GM21786 (cell line): ENCODE measurements at regions not wholly inside any gene's neighbourhood (a gene's known extent, or its start where the extent isn't known, plus 50 kb on each side); places are given as distances from the start of the nearest gene placed in this dataset.
"Not testable (repeated sequence)": the region's sequence is repeated elsewhere in the genome, so short reads cannot be mapped to it uniquely, and the experiment has no call there.

Experiments used
- ATAC-seq: cut with Tn5 transposase; IDR thresholded peaks from one replicate; pipeline ENCODE4 v1.9.1; 2021; ENCODE audit not compliant: unreplicated experiment

- no peak for ATAC-seq
These were observed 133.1 kb upstream of the PELI1 start for GRCh38 chr2:64277101-64277849.

- not testable (repeated sequence) for ATAC-seq
These were observed 136.6 kb upstream of the PELI1 start for GRCh38 chr2:64280812-64281211.

DNA sequence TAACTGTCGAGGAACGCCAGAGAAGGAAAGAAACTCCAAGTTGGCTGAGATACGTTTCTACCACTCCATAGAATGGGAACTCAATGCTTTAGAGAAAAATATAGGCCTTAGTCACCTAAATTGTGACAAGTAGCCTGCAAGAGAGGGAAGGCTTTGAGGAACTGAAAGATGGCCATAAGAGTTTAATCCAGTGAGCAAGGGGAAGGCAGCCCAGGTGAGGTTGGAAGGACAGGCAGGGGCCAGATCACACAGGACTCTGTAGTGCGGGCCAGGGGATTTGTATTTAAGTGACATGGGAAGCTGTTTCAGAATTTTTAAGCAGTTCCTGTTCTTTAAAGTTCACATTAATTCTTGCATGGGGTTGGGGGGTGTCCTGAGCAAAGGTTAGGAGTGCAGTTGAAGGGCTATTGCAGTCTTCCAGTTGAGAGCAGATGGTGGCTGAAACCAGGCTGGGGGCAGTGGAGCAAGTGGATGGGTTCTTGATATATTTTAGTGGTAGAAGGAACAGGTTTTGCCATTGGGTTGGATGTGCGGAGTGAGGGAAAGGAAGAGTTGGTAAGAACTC is 138.9 kb upstream of the PELI1 start:
- peak; percentile 11 for ATAC-seq

DNA sequence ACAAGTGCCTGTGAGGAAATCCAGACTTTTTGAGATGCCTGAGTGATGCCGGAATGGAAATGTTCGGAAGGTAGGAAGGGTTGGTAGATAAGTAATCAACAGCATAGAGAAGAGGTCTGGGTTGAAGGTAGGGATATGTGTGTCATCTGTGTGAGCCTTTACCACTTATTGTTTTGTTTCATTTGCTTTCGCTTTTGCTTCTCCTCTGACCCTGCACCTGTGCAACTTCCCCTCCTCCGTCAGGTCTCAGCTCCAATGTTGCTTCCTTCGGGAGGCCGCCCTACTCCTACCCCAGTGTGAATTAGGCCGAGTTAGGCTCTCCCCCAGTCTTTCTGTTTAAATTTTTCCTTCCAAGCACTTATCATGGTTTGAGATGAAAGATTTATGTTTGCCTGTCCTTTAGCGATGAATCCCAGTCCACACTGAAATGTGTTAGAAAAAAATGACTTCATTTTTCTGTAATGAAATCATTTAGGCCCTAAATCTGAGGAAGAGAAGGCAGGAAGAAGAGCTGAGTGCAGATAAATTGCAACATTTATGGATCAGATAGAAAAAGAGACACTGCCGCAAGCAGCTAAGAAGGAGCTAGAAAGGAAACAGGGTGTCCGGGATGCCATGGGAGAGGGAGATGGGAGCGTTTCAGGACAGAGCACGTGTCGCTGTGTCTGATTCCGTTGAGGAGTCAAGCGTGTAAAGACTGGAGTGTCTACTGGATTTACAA is 139.6 kb upstream of the PELI1 start:
- ATAC-seq: peak; percentile 90

GRCh38 chr2:64284751-64285150 is 140.5 kb upstream of the PELI1 start:
- no peak for ATAC-seq

DNA sequence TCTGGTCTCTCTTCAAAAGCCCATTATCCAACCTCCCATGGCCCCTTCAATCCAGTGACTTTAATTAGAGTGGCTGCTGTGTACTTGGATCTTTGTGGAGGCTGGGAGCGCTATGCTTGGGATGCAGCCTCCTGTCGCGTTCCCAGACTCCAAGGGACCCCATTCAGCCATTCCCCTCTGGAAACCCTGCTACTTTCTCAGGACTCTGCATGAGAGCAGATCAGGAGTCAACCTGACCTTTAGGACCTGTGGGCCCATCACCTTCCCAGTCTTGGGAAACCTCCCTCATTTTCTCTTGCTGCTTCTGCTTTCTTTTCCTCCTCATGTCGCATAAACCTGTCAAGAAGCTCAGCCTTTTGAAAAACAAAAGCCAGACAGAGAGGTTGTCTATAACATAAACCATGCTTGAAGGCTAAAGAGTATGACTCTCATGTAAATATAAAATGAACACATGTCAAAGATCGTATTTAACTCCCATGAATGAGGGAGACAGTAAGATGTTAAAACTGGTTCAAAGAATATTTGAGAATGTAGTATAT is 143.1 kb upstream of the PELI1 start:
- ATAC-seq: no peak

- no peak for ATAC-seq
These were observed 144.3 kb upstream of the PELI1 start for GRCh38 chr2:64288321-64289193.

DNA sequence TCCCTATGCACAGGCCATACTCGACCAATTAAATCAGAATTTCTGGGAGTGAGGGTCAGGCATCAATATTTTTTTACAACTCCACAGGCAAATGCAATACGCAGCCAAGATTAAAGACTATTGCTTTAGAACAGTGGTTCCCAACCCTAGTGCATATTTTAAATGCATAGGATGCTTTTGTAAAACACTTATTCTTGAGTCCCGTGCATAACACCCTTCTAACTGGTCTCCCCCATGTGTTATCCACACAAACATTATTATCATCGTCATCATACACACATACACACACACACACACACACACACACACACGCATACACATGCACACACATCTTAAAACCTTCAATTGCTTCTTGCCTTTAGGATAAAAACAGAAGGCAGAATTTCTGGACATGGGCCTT is 145.0 kb upstream of the PELI1 start:
- no peak for ATAC-seq

DNA sequence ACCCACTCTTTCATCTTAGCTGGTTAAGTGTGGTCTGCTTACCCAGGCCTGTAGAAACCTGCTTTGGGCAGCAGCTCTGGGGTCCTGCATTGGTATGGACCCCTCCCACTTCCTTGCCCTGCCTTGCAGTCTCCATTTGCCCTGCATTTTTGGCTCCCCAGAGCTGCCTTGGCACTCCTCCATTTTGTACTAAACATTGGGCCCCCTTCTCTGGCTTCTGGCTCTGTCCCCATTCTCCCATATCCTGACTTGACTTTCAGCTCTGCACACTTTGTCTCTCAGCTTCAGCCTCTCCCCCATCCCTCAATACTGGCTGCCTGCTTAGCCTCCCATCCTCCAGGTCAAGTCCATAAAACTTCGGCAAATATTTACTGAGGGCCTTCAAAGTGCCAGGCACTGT is 145.5 kb upstream of the PELI1 start:
- no peak for ATAC-seq

GRCh38 chr2:64291181-64291580 is 147.0 kb upstream of the PELI1 start:
- ATAC-seq: no peak

DNA sequence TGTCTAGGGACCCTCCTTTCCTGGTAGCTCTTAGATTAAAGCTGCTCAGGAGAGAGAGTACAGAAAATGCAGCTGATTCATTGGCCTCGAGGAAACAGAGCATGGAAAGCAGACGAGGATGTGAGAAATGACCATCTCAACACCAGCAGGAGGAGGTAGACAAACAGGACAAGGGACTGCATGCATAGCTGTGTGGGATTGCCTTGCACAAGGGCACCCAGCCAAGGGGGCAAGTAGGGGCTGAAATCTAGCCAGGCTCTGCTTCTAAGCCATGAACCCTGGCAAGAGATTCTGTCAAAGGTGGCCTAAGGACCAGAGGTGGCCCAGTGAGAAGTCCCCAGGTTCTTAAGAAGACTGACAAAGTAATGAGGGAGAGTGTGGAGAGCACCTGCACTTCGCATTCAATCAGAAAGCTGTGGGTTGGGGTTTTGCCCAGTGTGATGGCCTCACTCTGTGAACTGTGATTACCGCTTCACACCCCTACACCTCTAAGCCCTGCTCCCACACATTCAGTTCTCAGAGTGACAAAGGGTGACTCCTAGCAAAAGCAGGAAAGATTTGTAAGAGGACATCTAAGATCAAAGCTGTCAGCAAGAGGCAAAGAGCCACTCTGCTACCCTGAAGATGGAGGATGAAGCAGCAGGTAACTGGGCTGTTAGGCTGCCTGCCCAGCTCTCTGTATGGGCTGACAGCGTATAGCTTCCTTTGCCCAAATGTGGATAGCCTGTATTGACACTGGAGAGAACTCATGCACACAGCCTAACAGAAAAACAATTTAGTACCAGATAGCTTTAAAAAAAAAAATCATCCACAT is 151.3 kb upstream of the PELI1 start:
- ATAC-seq: peak; percentile 75

DNA sequence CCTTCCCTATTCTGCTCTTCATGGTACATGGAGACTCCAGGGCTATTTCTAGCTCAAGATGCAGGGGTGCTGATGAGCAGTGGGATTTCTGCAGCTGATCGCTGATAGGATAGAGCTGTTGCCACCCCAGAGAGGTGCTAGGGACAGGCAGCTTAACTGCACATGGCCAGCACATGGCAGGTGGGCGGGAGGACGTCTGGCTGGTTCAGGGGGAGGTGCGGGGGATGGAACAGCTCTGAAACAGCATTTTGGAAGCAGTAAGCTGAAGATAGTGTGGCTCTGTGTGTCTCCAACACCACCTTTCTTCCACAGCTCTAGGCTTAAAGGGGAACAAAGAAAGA is 151.9 kb upstream of the PELI1 start:
- no peak for ATAC-seq

DNA sequence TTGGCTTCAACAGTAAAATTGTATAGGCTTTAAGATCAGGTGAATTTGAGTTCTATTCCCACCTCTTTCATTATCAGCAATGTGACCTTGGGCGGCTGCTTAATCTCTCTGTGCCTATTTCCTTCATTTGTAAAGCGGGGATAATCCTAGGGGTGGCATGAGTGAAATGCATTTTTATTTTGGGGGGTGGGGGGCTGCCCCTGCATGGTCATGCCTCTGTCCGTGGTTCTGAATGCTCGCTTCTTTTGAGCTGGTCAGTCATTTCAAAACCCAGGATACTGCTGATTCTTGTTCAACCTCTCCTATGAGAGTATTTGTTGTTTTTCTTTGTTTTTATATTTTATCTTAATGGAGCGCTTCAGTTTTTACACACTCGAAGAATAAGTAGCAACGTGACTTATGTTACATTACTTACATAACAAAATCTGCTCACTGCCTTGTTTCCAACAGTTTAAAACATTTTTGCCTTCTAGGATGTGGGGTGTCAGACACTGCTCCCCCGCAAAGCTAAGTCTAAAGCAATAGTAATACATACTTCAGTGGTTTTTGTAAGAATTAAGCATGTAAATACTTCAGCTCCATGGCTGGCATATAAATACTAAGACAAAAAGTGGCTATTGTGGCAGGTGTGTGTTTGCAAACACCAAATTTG is 152.6 kb upstream of the PELI1 start:
- ATAC-seq: no peak

DNA sequence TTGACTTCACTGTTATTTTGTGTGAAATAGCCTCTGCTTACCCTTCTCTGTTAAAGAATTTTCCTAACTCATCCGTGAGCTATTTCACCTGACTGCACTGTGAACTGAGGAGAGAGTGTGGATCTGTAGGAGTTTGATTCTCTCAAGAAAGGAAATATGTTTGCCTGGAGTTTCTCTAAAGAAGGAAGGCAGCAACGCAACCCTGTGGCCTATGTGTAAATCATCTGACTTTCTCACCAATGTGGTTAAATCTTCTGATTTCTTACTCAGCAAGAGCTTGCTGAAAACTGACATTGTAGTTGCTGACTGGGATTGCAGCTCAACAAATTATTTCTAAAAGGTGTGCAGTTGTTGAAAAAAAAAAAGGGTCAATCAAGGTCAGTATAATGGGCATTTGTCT is 153.9 kb upstream of the PELI1 start:
- no peak for ATAC-seq

- ATAC-seq: no peak
These were observed 153.9 kb upstream of the LGALSL start for GRCh38 chr2:64300066-64300465.

DNA sequence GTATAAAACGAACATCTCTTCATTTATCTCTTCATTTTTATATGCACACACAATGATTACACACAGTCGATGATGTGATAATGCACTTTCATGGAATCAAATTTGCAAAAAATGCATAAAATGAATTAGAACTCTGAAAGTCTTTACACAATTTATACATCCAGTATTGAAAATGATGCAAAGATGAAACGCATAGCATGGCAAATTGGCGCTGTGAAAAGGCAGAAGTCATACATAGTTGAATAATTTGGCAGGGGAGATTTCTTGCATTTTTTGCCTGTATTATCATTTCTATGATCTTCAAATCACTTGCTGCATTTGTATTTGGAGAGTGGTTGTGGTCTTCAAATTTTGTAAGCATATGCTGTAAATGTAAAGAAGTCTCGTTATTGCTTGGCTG is 150.7 kb upstream of the LGALSL start:
- no peak for ATAC-seq

DNA sequence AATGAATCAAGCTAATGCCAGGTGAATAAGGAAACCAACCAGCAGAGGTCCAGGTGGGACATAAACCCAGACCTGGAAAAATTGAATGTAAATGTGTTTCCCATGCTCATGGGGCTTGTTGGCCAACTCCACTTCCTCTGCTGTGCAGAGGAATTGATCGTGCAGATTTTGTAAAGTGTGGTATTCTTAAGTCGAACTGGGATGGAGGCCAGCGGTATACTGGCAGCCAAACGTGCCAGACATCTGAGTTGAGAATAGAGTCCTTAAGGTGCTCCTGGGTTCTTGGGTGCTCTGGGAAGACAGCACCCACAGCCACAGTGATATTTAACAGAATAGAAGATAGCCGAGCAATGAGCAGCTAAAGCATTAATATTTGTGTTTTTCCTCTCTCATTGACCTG is 146.5 kb upstream of the LGALSL start:
- ATAC-seq: no peak

DNA sequence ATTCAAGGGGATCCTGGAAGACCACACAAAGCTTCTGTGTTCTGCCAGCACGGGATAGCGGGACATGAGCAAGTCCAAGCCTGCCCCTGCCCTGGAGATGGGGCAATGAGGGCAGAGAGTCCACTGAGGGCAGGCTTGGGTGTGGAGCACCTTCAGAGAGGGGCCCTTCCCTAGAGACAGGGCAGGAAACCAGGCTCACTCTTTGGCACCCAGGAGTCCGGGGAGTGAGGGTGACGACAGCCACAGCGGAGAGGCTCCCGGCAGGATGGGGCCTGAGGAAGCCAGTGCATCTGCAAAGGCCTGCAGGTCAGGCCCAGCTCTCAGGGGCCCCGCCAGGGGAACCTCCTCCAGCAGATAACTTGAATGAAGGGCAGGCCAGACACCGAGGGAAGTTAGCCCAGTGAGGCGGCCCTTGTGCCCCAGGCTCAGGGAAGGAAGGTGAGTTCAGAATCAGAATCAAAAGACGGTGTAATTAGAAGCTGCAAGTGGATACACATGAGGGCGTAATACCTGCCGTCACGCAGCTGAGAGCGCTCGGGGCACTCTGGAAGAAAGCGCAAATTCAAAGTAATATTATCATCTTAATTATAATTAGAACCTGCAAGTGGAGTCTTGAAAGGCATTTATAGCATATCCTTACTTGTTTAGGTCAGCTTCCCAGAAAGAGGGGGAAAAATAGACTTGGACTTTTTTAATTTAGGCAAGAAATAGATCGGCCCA is 142.6 kb upstream of the LGALSL start:
- no peak for ATAC-seq

DNA sequence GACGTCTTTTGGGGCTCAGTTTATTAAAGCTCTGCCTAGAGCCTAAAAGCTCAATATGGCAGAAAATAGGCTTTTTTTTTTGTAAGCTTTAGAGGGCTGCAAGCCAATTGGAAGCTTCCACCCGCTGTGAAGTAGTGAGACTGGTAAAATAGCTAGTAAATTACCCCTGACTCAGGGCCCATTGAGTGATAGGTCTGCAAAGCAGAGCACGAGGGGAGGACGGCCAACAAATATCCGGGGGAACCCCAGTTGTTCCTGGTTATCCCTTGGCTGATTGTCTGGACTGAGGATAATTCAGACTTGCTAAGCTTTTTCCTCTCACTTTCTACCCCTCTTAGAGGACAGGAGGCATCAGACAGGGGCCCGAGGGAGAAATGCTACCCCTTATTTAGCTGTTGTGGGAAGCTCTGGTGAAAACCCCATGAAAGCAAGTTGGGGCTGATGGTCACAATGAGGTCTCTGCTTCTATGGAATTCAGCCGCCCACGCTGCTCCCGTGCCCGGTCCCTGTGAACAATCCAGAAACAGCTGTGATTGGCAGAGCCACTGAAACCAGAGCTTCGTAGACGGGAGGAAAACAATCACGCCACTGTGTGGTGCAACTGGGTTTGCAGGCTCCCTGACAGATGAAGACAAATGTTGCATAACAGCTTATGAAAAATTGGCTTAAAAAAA is 141.9 kb upstream of the LGALSL start:
- no peak for ATAC-seq
